Vagina (tissue), 2 donors: ENCODE measurements at regions not wholly inside any gene's neighbourhood (a gene's known extent, or its start where the extent isn't known, plus 50 kb on each side); places are given as distances from the start of the nearest gene placed in this dataset.

ENCODE experiments used
- POLR2A ChIP-seq, 2 donors: fragments of 450-650 bp; IDR thresholded peaks; one replicate each; pipeline ENCODE4 v1.6.1; 2017; ENCODE audit warnings: antibody characterized with exemption in 2 of 2, mild to moderate bottlenecking in 2 of 2, moderate library complexity in 2 of 2
- TF ChIP-seq, protein P1 (sequence below), 3 experiments: fragments of 450-650 bp in 2 of 3; fragments of 200-600 bp in 1 of 3; sonication (generic) in 1 of 3; IDR thresholded peaks; one replicate each; pipeline ENCODE4 v1.5.1; 2017 to 2019; ENCODE audit warnings: antibody characterized with exemption in 3 of 3, mild to moderate bottlenecking in 2 of 3, moderate library complexity in 2 of 3

DNA sequence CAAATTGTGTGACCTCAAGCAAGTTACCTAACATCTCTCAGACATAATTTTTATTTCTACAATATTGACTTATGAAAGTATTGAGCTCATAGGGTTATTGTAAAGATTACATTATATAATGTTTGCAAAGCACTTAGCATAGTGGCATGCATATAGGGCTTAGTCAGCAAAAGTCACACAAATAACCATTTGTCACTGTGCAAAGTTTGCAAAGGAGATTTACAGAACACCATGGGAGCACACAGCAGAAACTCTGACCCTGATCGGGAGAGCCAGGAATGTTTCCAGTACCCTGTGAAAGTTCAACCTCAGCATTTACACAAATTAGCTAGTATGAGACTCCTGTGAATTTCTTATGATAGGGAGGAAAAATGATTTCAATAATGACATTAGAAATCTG lies 804.6 kb upstream of the RAG2 start:
- TF ChIP-seq, protein P1, sequence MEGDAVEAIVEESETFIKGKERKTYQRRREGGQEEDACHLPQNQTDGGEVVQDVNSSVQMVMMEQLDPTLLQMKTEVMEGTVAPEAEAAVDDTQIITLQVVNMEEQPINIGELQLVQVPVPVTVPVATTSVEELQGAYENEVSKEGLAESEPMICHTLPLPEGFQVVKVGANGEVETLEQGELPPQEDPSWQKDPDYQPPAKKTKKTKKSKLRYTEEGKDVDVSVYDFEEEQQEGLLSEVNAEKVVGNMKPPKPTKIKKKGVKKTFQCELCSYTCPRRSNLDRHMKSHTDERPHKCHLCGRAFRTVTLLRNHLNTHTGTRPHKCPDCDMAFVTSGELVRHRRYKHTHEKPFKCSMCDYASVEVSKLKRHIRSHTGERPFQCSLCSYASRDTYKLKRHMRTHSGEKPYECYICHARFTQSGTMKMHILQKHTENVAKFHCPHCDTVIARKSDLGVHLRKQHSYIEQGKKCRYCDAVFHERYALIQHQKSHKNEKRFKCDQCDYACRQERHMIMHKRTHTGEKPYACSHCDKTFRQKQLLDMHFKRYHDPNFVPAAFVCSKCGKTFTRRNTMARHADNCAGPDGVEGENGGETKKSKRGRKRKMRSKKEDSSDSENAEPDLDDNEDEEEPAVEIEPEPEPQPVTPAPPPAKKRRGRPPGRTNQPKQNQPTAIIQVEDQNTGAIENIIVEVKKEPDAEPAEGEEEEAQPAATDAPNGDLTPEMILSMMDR (IDR thresholded peaks at IDR 0.05): no peak
- TF ChIP-seq POLR2A (IDR thresholded peaks at IDR 0.05): no peak
